SU-DHL-6 (cell line): ENCODE measurements at regions not wholly inside any gene's neighbourhood (a gene's known extent, or its start where the extent isn't known, plus 50 kb on each side); places are given as distances from the start of the nearest gene placed in this dataset.

Experiments used
- CTCF ChIP-seq: fragments of 200-600 bp; sonication (generic); IDR thresholded peaks from one replicate; pipeline ENCODE4 v1.5.1; 2017; ENCODE audit warnings: antibody characterized with exemption, mild to moderate bottlenecking, low read length, moderate library complexity; ENCODE audit not compliant: insufficient read depth, poor library complexity, severe bottlenecking
- EZH2phosphoT487 ChIP-seq: fragments of 200-600 bp; sonication (generic), shearing (Covaris generic); conservative IDR thresholded peaks from 2 replicates; pipeline ENCODE4 v1.6.1; 2018; ENCODE audit warnings: mild to moderate bottlenecking, antibody characterized with exemption, low read length, moderate library complexity, mixed read lengths

GRCh38 chr6:80742481-80742880 is 636.0 kb downstream of the BCKDHB start:
- TF ChIP-seq CTCF (no peak), EZH2phosphoT487 (no peak)
